ENCODE measurements at regions not wholly inside any gene's neighbourhood (a gene's known extent, or its start where the extent isn't known, plus 50 kb on each side); places are given as distances from the start of the nearest gene placed in this dataset.
A peak's percentile ranks its signal among the peaks of the same experiment; 100 is the strongest.

- no peak for DNase-seq
Measured at GRCh38 chr2:55973673-55974072, 50.1 kb upstream of the EFEMP1 start.

- no peak for DNase-seq
Measured at GRCh38 chr2:55976681-55977080, 53.1 kb upstream of the EFEMP1 start.

GRCh38 chr2:55985406-55985805, 61.8 kb upstream of the EFEMP1 start:
- no peak for DNase-seq

GRCh38 chr2:55986001-55986400, 62.4 kb upstream of the EFEMP1 start:
- DNase-seq = no peak

- no peak for DNase-seq
Measured at GRCh38 chr2:55986700-55987440, 63.3 kb upstream of the EFEMP1 start.

- no peak for DNase-seq
Measured at GRCh38 chr2:55989405-55989804, 65.8 kb upstream of the EFEMP1 start.

GRCh38 chr2:55992455-55992854, 68.9 kb upstream of the EFEMP1 start:
- no peak for DNase-seq

GRCh38 chr2:55993685-55994084, 70.1 kb upstream of the EFEMP1 start:
- no peak for DNase-seq

GRCh38 chr2:55995211-55995610, 71.6 kb upstream of the EFEMP1 start:
- no peak for DNase-seq

GRCh38 chr2:55995902-55996301, 72.3 kb upstream of the EFEMP1 start:
- no peak for DNase-seq

- DNase-seq = no peak
Measured at GRCh38 chr2:55999231-55999630, 75.6 kb upstream of the EFEMP1 start.

- no peak for DNase-seq
Measured at GRCh38 chr2:55999790-56000189, 76.2 kb upstream of the EFEMP1 start.

- no peak for DNase-seq
Measured at GRCh38 chr2:56001947-56002346, 78.4 kb upstream of the EFEMP1 start.

GRCh38 chr2:56008661-56009431, 85.3 kb upstream of the EFEMP1 start:
- peak; percentile 55 to 68 for DNase-seq

- DNase-seq = peak; percentile 20 to 27
Measured at GRCh38 chr2:56009758-56010458, 86.3 kb upstream of the EFEMP1 start.

- no peak for DNase-seq
Measured at GRCh38 chr2:56011624-56012023, 88.0 kb upstream of the EFEMP1 start.

GRCh38 chr2:56012221-56012765, 88.7 kb upstream of the EFEMP1 start:
- no peak for DNase-seq

- DNase-seq = no peak
Measured at GRCh38 chr2:56013475-56013874, 89.9 kb upstream of the EFEMP1 start.

- peak; percentile 79 to 85 for DNase-seq
Measured at GRCh38 chr2:56014046-56014730, 90.6 kb upstream of the EFEMP1 start.

GRCh38 chr2:56015711-56016115, 92.1 kb upstream of the EFEMP1 start:
- DNase-seq = peak; percentile 42 to 54

- DNase-seq = no peak
Measured at GRCh38 chr2:56017784-56018183, 94.2 kb upstream of the EFEMP1 start.

GRCh38 chr2:56018267-56018666, 94.7 kb upstream of the EFEMP1 start:
- peak; percentile 58 to 66 for DNase-seq

- DNase-seq = no peak
Measured at GRCh38 chr2:56021136-56021474, 97.5 kb upstream of the EFEMP1 start.

Measured in NCI-H187 (cell line).